ENCODE measurements at regions not wholly inside any gene's neighbourhood (a gene's known extent, or its start where the extent isn't known, plus 50 kb on each side); places are given as distances from the start of the nearest gene placed in this dataset.

DNA sequence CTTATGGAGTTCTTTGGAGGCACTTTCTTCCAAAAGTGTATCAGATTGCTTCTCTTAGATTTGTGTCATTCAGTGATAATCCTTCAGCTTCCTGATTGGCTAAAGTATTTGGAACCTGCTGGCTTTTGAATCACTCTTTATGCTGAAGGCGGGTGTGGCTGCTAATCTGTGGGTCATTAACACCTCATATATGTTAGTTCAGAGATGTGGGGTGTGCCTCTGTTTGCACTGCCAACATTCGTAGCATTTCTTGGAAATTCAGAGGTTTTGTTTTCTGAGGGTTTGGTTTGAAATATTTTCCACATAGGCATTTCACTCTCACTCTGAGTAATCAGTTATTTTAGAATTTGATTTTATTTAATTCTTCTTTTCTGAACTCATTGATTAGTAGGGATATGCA is 1604.4 kb upstream of the ACVR2A start:
- no peak for DNase-seq (ENCODE audit: low read depth, low spot score)

DNA sequence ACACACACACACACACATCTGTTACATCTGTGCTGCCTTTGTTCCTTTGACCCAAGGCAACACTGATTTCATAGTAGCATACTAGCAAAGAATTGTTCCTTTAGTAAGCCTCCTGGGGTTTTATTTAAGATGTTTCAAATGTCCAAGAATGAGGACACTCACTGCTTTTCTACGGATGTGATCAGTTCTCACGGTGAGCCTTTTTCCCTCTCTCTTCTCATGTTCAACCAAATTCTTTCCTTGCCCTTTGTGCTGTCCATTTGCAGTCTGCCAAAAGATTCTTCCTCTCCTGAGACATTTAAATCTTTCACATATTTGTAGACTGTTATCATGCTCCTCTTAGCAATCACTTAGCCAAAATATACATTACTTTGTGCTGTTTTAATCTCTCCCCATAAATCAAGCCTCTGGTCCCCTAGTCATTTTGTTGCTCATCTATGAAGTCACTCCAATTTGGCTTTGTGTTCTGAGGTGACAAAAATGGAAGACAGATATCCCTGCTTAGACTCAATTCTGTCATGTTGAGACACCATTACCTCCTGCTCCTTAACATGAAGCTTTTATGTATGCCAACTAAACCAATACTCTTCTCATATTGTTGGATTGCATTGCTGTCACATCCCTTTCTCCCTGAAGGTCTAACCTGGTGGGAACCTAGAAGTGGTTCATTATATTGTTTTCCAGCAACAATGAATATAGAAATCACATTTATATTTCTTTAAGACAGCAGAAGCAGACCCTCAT is 1605.3 kb upstream of the ACVR2A start:
- DNase-seq (ENCODE audit: low read depth, low spot score), result no peak

DNA sequence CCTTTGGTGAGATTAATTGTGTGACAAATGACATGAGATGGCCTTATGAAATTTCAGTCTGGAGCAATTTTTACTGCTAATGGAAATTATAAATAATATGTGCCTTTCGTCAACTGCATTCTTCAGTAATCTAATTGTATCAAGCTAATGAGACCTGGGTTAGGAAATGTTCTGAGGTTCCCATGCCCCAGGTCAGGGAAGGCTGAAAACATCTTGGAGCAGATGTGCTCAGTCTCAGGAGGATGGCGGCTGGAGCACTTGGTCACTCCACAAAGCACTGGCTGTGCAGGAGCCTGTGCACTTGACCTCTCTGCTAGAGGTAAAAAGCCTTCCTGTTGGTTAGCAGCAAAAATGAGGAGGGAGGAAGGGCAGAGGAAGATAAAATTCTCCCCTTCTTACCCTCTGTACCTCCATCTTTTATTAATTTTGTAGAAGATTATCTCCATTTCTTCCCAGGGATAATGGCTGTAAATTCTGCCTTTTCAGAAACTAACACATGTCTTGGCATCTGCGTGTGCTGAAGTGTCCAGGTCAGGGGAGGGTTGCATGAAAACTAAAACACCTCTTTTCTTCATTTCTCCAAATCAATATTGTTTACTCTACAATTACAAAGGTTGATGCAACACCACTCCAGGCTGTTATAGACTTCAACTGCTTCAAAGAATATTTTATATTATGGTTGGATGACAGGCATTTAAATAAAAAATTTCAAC is 1606.4 kb upstream of the ACVR2A start:
- no peak for DNase-seq (ENCODE audit: low read depth, low spot score)

DNA sequence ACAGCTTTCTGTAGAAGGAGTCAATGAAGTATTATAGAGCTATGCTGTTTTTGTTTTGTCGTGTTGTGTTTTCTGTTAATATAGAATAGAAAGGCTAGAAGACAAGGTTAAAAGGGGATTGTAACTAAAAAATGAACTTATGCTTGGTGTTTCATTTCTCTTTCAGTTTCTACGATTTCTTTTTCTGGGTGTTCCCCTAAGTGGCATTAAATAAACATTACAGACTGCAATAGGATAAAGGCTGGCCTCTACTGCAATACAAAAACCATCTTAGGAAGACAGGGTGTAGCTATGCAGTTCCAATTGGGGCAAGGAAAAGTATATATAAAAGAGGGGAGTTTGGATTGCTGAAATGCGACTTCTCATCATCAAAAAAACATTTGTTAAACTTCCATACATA is 1609.7 kb upstream of the ACVR2A start:
- DNase-seq (ENCODE audit: low read depth, low spot score), result no peak

DNA sequence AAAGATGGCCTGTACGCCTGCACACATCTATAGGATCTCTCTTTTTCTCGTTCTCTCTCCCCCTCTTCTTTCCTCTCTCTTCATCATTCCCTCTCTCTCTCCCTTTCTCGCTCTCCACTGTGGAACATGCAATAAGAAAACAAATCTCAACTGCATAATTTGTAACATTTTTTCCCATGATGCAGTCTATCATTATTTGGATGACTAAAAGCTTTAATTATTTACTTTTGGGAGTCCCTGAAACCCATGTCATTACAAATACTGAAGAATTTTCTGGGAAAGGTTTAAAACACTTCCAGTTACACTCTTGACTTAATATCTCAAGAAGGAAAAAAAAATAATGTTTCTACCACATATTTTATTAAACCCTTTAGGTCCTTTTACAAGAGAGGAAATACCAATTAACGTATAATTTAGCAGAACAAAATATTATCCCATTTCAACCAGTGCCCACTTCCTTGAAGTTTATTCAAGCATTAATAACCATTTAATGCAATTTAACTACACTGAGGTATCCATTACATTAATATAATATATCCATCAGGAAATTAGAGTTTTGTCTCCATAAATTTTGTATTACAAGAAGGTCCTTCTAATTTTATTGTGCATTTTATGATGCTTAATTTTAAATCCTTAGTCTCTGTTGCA is 1615.2 kb upstream of the ACVR2A start:
- no peak for DNase-seq (ENCODE audit: low read depth, low spot score)

DNA sequence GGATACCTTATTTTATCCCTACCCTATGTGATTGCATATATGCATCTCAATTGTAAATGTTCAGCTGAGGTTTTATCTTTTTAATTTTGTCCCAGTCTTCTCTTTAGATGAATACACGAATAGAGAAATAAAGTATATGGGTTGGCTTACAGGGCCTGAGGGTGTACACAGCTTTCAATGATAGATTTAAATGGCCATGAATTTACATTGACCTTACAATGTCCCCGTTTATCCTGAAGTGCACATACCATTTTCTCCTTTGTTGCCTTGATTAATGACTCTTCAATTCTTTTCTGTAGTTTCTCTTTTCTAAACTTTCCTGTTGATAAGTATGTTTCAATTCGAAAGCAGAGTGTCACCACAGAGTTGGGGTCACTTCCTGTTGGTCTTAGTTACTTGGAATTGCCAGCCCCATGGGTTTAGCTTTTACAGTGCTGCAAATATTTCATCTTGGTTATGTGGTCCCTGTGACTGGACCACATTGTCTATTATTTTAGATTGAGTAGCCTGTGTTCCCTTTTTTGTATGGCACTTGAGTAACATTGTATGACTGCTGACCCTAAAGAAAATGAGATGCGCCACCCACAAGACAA is 1616.3 kb upstream of the ACVR2A start:
- DNase-seq (ENCODE audit: low read depth, low spot score), result no peak

DNA sequence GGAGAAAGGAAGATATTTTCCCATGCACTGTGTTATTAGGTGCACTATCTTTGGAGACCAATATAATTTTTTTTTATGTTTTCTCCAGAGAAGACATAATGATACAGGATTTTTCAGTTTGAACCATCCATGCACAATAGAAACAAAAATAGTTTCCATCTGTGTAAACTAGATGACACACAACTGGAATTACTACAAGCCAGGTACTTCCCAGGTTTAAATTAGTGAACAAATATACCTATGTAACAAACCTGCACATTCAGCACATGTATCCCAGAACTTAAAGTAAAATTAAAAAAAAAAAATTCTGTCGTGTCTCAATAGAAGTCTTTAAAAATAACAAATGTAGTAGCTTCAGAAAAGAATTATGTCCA is 1616.8 kb upstream of the ACVR2A start:
- no peak for DNase-seq (ENCODE audit: low read depth, low spot score)

DNA sequence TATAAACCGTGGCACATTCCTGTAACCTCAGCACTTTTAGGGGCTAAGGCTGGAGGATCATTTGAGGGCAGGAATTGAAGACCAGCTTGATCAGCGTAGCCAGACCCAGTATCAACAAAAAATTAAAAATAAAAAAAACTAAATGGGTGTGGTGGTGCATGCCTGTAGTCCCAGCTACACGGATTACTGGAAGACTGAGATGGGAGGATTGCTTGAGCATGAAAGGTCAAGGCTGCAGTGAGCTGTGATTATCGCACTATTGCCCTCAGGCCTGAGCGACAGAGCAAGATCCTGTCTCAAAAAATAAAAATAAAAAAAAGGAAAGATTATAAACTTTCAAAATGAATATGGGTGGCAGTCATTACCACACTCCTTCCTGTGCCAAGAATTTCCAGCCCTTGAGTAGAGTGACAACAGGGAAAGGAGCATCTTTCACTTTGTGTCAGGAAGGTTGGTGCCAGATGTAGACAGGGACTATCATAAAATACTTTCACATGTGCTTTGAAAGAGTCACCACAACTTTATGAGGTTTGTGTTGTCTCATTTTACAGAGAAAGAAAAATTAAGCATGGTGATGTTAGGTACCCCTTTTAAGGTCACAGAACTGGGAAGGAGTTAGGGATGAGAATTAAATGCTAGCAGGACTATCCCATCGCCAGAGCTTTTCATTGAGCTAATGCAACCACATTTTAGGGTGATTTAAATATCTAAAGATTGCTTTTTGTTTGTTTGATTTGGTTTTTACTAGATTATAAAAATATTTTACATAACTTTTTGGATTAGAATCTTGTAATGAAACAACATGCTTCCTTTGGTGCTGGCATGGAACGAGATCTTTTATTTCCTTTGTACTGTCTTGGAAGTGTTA is 1617.4 kb upstream of the ACVR2A start:
- DNase-seq (ENCODE audit: low read depth, low spot score), result no peak

DNA sequence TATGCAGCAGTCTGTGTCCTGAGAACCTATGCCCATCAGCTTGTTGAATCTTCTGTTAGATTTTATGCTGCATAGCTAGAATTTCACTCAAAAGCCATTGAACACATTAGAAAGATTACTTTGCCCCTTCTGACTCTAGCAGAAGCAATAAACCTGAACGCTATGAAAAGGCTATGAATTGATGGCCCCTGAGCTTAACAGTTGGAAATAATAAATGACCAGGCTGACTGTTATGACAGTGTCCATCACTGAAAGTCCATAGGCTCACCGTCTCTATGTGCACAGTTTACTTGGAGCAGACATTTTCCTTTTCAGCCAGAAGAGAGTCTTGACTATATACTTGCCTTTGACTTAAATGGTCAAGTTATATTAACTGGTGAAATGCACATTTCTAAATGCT is 1618.8 kb upstream of the ACVR2A start:
- DNase-seq (ENCODE audit: low read depth, low spot score), result no peak

DNA sequence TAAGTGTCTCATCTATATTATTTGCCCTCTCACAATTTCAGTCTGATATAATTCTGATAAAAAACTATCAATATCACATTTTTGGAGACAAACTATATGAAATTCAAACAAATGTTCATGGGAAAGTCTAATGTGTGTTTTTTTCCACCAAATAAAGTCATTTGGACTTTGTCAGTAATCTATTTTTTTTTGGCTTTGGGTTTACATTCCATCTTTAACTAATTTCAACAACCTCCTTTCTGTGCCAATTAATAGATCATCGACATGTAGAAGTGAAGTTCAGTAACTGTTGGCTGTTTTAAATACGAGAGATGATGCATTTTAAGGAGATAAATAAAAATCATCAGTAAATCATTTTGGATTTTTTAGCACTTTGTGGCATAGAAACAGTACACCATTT is 1623.0 kb upstream of the ACVR2A start:
- no peak for DNase-seq (ENCODE audit: low read depth, low spot score)

DNA sequence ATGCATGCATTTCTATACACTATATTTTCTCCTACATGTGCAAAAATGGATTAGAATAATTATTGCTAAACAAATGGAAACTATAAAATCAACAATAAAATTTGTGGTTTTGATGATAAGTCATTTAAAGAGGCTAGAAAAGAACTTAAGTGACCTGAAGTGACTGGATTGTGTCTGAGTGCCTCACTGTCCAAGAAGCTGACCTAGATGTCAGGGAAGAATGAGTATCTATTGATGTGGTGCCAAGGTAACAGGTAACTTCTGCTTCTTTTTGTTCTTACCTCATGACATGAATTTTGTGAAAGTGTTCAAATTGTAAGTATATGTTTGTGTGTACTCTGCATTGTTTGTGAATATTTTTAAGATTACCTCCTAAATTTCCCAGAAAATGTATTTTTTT is 1623.9 kb upstream of the ACVR2A start:
- DNase-seq (ENCODE audit: low read depth, low spot score), result no peak

DNA sequence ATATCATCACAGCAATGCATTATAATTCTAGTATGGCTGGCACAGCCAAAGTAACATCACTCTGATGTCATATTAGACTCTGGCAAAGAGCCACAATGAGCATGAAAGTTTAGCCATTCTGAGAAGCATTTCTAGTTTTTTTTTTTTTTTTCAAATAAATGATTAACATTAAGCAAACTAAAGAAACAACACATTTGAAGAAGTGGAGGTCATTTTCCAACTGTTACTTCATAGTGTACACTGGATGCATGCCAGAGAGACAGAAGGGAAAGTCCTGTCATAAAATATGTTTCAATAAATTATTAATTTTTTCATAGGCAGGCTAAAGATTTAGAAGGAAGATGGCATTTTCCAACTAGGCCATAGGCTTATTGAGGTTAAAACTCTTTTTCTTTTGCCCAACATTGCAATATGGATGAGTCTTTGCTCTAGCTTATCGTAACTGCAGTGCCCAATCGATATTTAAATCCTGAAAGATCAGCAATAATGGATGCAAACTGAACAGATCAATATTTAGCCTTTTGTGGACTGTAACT is 1630.4 kb upstream of the ACVR2A start:
- DNase-seq (ENCODE audit: low read depth, low spot score), result no peak

DNA sequence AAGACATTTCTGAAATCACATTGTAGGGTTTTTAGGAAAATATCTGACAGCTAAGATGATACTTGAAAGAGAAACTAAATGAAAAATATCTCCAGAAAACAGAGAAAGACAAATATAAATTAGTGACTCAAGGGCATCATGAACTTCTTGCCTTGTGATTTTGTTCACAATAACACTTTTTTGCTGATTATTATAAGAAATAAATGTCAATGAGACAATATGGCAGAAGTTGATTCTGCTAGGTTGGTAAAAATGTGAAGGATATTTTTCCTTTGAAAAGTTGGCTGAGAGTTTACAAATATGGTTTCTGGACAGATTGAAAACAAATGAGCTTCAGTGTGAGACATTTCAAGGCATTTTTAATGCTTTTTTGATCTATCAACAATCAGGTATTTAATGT is 1631.2 kb upstream of the ACVR2A start:
- DNase-seq (ENCODE audit: low read depth, low spot score), result no peak

DNA sequence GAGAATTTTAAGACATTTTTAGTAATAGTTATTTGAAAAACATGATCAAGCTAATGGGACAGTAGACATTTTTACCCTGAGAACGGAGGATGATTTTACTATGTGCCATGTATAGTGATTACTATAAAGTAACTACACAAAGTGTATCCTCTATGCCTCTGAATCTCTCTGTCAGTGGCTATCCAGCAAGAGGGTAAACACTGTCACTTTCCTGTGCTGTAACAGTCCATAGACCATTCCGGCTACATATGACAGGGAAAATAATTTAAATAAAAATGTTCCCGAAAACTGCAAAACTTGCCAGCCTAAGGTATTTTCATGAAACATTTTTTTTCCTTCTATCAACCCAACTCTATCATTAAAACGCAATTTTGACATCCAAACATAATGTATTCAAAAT is 1632.2 kb upstream of the ACVR2A start:
- no peak for DNase-seq (ENCODE audit: low read depth, low spot score)

DNA sequence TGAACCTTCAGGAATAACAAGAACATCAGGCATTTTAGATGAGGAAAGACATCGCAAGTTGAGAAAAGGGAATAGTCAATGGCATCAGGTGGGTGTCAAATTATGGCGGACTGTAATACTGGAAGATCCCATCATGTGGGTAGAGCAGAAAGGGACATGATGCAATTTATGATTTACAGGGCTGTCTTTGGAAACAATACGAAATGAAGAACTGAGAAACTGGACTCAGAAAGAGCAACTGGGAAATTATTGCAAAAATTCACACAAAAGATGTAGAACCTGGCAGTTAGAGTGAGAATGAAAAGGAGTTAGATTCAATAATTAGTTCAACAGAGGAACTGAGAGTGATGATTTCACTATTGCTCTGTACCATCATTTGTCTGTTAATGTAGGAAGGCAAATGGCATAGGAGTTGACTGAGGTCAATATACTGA is 1635.0 kb upstream of the ACVR2A start:
- DNase-seq (ENCODE audit: low read depth, low spot score), result no peak

DNA sequence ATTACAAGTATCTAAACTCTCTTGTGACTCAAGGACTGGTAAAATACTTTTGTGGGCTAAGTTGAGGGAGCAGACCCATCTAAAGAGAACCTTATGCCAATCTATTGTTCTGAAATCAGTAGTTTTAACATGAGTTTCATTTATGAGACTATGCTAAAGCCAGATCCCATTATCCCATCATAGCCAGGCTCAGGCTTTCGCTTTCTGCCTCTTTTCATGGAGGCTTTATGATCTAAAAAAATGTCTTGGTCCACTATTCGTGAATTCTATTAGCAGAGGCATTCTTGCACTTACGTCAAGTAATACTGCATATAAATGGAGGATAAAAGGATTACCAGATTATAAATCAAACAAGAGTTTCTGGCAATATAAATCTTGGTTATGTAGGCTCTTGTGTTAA is 1636.9 kb upstream of the ACVR2A start:
- DNase-seq (ENCODE audit: low read depth, low spot score), result no peak

DNA sequence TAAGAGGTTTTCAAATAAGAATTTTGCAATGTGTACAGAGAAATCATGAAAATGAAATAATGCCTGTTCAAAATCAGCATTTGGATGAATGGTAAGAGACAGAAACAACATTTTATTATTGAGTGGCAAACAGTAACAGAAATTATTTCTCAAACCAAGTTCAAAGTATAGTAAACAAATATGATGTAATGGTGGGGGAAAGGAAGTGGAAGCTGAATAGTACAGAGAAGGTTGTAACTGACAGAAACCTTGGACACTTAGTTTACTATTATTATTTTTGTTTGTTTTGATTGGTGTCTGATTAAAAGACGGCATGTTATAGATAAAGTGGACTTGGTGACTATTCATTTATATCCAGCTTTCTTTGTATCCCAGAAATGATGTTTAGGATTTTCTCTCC is 1637.4 kb upstream of the ACVR2A start:
- no peak for DNase-seq (ENCODE audit: low read depth, low spot score)

DNA sequence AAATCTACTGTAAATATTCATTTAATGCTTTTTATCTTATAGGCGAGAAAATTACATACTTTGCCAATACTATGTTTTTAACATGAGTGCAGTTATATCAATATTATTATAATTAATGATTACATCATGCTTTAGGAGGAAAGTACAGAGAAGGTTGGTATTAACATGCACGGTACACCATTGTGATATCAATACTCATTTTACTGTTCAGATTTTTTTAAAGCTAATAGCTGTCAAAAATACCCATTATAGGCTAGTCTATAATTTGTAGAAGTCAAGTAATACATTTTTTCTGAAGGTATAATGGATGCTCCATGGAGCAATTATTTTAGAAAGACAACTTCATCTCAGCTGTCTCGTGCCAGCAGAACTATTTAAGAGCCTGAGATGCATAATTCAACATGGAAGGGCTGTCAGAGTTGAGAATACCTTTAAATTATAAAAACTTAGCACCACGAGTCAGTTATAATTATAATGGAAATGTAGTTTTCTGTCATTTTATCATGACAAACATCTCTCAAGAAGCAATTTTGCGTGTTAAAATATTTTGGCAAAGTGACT is 1641.7 kb upstream of the ACVR2A start:
- DNase-seq (ENCODE audit: low read depth, low spot score), result no peak

DNA sequence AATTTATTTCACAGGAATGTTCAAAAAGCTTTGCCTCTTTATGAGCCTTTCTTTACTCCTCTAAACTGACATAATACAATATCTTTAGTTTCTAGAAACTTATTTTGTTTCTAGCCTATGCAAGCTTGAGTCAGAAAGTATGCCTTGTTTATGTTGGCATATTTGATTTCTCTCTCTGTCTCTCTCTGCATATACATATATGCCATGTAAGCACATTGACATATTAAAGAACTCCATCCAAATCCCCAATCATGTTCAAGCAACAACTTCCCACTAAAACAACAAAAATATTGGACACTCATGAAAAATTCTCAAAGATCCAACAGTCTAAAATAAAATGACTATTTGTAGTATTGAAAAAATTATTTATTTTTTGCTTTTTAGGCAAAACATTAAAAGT is 1651.2 kb upstream of the ACVR2A start:
- DNase-seq (ENCODE audit: low read depth, low spot score), result no peak

DNA sequence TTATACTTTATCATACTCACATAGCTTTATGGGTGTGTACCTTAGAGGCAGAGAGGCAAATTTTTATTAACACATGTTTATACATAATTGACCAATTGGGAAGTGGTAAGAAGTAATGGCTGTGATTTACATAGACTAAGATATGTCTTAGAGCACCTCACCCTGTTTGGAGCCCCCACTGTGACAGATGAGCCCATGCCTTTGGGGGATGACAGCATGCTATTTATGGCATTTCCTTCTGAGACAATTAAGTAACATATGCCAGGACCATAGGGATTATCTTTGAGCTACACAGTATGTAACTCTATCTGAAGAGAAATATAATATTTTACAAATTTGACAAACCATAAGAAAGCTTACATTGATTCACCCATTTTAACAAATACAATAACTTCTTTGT is 1655.3 kb upstream of the ACVR2A start:
- DNase-seq (ENCODE audit: low read depth, low spot score), result no peak

DNA sequence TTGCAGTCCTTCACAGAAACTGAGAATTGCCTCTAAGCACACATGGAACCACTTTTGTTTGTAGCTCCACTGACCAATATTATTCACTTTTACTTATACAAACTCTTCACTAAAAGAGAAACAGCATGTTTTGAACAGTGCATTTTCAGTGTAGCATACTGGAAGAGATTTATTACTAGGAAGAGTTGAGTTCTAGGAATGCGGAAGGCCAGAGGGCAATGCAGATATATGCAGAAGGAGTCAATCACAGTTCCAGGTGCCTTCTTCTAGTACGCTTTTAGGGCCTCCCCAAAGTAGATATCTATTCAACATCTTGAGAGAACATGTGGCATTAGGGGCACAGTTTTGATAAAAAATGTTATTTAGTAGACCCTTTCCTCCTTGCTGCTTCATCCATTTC is 1654.0 kb upstream of the ZEB2 start:
- no peak for DNase-seq (ENCODE audit: low read depth, low spot score)

Measured in activated CD4-positive, CD25-positive, alpha-beta regulatory T cell treated with anti-CD3 and anti-CD28 coated beads, Interleukin-2, amount 50 U/mL, for 16 hours (primary cell).